DMS114 treated with DMSO at 0.1 percent for 48 hours (cell line): ENCODE measurements at regions not wholly inside any gene's neighbourhood (a gene's known extent, or its start where the extent isn't known, plus 50 kb on each side); places are given as distances from the start of the nearest gene placed in this dataset.
"Not testable (repeated sequence)": the region's sequence is repeated elsewhere in the genome, so short reads cannot be mapped to it uniquely, and the experiment has no call there.

ENCODE experiments used
- DNase-seq: peaks from one replicate; lab custom pipeline; 2025; ENCODE audit not compliant: unreplicated experiment; lab: John Stamatoyannopoulos, UW

DNA sequence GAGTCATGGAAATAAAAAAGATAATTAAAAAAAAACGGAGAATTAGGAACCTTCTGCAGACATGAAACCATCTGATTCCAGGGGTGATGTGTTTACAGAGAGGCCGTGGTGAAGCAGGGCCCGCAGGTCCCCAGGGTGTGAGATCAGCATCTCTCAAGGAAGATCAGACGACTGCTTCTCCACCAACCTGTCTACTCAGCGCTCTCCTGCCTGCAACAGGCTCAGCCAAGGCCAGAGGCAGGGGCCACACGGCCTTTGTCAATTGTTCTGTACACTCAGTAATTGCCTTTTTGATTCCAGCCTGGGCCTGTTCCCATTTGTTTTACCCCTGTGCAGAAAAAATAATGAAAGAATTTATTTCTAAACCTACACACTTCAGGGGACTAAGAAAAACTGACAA, 124.6 kb downstream of the NXPE2 start:
- no peak for DNase-seq

DNA sequence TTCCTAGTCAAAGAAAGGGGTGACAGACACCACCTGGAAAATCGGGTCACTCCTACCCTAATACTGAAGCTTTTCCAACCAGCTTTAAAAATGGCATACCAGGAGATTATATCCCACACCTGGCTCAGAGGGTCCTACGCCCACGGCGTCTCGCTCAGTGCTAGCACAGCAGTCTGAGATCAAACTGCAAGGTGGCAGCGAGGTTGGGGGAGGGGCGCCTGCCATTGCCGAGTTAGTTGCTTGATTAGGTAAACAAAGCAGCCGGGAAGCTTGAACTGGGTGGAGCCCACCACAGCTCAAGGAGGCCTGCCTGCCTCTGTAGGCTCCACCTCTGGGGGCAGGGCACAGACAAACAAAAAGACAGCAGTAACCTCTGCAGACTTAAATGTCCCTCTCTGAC, 127.1 kb downstream of the NXPE2 start:
- not testable (repeated sequence) for DNase-seq

DNA sequence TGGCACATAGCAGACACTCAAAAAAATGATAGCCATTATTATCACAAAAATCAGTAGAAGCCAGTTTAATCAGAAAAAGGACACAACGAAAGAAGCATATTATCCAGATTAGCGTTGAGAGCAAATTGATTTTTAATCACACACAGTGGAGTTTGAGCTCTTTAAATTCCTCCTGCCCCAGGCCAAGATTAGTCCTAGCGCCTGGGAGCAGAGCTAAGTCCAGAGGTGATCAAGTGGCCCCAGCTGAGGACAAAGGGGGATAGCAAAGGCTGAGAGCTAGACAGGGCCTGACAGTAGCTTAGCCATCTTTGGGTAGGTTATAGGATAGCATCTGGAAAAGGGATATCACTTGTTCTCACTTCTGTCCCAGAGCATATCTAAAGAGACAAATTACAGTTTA, 133.6 kb downstream of the NXPE2 start:
- DNase-seq: no peak

DNA sequence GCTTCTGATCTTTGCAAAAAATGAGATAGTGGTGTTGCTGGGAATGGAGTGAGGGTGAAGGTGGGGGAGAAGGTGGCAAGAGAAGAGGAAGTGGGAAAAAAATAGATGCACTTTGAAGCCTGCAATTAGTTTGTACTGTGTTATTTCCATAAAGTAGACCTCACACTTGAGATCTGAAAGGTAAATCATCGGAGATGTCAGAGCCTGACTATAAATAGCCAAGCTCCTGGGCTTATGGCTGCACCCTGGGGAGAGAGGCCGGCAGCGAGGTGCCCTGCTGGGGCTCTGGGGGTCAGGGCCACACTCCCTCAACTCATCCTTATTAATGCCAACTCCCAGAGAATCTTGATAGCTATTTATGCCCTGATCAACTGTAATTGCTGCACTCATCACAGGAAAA, 134.4 kb downstream of the NXPE2 start:
- no peak for DNase-seq

DNA sequence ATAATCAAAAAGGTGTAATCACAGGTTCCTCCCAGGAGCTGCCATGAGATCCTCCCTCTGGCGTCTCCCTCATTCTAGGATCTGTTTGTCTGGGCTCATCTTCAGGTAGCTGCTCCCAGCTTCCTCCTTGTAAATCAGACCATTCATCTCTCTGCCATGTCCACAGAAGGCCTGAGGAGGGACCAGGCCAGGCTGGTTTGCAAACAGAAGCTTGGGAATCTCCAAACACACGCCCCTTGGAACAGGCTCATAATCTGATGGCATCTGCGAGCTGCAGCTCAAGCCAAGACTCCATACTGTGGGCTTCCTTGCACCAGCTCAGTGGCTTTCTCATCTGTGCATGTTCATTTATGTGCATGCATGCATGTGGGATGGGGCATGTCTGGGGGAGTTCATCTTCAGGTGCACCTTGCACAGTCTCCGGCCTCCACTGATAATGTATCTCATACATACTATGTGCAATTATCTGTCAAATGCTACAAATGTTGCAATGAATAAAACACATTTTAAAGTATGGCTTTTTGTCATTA, 134.9 kb downstream of the NXPE2 start:
- DNase-seq: no peak

DNA sequence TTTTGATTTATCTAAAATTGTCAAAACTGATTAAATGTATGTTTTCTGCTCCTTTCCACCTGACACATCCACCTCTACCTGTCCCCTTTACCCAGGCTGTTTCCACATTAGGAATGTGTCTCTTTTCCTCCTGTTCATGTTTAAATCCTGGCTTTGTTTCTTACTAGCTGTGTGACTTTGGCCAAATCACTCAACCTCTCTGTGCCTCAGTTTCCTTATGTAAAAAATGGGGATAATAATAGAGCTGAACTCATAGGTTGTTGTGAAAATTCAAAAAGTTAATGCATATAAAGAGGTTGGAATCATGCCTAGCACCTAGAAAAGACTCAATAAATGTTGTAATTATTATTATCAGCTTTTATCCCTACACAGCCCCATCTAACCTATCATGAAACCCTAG, 136.8 kb downstream of the NXPE2 start:
- no peak for DNase-seq

DNA sequence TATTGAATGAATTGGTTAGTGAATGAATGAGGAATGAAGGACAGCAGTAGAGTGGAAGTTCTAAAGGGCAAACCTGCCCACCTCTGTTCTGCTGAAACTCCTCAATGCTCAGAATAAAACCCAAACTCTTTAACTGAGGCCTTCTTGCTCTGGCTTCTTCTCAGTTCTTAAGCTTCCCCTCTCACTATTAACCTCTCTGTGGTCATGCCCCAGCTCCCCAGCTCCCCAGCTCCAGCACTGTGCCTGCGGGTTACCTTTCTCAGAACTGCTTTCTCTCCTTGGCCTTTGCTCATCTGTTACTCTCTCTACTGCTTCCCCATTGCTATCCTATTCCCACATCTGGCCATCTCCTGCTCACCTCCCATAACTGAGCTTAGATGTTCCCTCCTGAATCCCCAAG, 137.4 kb downstream of the NXPE2 start:
- DNase-seq: no peak

DNA sequence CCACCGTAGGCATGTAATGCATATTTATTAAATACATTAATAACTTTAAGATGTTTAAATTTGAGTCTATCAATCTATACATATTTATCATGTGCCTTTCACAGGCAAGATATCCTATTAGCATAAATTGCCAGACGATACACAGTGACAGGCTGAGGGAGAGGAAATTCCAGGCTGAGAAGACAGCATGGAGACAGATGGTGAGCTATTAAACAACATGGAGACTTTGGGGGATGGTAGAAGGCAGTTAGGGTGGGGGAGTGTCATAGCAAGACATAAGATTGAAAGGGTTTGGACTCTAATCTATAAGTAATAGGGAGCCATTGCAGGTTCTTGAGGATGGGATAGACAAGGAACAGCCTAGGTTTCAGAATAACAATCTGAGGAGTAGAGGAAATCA, 138.5 kb downstream of the NXPE2 start:
- DNase-seq: no peak

DNA sequence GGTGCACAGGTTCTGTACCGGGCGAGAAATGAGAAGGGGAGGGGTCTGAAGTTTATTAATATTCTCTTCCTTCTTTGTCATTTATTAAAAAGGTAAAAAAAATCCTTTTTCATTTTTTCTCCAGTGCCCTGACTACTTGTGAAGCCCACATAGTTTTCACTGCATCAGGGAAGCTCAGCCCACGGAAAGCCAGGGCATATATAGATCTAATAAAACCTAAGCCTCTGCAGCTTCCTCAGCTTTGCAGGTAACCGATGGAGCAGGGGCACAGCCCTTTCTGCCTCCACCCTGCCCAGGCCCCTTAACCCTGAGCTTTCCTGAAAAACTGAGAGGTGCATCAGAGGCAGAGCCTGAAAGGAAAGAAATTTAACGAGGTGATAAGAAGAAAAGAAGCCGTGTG, 140.1 kb downstream of the NXPE2 start:
- DNase-seq: no peak

DNA sequence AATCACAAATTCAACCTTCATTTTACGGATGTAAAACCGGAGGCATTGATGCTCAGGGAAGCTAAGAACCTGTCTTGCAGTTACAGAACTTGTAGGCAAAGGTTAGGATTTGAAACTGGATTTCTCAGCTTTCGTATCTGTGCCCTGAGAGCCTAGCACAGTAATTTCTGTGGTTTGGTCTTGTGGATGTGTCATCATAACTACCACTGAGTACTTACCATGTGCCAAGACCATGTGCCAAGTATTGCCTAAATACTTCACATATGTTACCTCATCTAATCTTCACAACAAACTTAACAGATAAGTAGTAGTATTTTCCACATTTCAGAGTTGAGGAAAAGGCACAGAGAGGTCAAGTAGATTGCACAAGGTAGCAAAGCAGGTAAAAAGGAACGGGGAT, 140.7 kb downstream of the NXPE2 start:
- DNase-seq: no peak

DNA sequence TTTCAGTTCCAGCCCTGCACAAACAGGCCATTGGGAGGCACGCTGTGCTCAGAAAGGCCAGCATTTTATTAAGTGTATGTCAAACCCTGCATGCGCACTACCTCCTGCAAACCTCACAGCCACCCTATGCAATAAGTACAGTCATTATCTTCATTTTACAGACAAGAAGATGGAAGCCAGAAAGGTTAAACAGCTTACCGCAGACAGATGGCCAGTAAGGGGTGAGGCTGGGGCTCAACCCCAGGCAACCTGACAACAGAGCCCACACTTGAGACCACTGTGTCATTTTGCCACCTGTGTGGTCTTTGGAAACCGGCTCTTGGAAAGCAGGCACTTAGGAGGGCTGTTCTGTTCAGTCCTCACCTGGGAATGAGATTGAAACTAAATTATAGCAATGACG, 142.3 kb downstream of the NXPE2 start:
- DNase-seq: no peak

DNA sequence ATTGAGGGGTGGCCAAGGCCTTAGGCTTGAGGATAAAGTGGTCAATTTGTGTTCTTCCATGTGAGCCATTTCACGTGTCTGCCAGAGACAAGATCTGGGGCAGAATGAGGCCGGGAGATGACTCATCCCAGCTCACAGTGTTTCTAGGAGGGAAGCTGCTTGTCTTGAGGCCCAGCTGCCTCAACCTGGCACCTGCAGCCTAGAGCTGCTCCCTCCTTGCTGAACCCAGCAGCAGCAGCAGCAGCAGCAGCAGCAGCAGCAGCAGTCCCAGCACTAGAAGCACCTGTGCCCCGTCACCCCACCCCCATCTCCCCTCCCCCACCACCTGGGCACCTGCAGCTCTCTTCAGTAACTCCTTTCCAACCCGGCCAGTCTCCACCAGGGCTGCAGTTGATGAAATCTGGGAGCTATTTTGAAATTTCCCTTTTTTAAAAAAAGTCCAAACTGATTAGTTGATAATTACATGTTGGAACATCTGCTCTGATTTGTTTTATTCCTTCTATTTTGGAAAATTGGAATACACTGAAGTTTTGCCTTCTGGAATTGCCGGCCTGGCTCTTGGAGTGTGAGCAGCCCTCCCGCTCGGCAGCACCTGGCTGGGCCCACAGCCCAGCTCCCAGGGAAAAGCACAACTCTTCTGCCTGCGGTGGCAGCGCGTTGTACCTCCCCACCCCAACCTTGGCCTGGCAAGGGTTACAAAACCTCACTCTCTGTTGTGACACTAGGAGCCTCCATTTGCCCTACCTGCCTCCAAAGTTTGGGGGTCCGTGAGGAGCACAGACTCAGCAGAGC, 143.5 kb downstream of the NXPE2 start:
- no peak for DNase-seq

DNA sequence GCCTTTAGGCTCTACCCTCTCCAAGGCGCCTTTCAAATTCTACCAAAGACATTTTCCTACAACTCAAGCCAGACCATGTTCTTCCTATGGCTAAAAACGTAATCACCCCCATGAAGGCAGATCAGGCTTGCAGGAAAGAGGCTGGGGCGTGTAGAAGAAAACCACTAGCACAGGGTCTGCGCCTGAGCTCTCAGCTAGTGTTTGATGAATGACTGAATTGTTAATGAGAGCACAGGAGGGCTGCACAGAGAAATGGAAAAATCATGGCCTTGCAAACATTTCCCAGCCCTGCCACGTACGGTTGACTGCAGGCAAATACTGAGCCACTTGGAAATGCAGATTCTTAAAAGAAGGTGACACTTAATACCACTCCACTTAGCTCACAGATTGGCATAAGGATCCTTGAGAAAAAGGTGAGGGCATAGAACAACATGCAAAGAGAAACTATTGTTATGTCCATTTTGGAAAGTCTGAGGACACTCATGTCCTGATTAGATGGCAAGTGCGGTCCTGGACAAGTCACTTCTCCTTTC, 148.6 kb downstream of the NXPE2 start:
- no peak for DNase-seq

DNA sequence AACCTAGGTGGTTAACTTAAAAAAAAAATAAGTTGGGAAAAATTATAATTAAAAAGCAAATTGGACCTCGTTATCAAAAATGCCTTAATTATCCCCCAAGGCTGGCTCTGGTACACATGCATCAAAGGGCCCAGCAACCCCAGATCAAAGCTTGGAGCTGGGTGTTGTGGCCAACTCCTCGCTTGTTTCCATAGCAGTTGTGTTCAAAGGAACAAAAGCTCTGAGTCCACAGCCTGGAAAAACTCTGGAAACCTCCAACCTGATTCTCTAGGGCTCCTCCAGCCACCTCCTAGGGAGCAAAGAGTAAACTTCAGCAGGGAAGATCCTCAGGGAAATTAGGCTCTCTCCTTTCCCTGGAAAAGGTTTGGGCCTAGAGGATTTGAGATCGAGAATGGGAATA, 149.4 kb downstream of the NXPE2 start:
- DNase-seq: no peak

DNA sequence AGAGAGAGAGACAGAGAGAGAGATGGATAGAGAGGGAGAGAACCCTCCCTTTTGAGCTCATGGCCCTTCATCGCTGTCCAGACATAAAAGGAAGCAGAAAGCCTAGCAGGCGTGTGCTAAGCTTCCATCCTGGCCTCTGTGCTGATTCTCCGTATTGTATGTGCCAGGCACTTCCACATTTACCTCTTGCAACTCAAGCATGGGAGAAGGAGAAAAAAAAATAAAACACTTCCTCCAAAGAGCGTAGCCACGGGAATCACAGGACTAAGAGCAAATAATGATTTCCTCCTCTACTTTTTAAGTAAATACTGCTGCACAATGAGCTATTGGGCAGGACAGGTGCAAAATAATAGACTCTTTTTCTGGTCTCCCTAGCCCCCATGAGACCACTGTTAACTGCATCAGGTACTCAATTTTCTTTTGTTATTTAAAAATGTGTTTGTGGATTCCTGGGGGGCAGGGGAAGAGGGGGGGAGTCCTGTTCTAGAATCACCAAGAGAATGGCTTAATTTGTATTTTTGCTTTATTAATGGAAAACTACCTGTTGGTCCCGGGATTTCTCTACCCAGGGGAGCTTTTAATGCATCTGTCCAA, 154.3 kb downstream of the NXPE2 start:
- no peak for DNase-seq

DNA sequence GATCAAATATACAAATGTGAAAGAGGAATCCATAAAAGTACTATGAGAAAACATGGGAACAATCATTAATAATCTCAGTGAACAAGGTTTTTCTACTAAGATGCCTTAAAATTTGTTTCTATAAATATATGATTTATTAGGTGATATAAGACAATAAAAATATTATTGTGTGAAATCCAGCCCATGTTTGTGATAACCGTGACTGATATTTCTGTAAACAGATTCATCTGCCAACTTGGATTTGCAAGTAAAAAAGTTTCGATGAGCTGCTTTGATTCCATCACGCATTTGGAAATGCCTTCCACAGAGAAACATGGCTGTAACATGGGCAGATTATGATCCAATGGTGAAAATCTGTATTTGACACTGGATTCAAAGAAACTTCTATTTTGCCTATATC, 157.8 kb downstream of the NXPE2 start:
- no peak for DNase-seq

DNA sequence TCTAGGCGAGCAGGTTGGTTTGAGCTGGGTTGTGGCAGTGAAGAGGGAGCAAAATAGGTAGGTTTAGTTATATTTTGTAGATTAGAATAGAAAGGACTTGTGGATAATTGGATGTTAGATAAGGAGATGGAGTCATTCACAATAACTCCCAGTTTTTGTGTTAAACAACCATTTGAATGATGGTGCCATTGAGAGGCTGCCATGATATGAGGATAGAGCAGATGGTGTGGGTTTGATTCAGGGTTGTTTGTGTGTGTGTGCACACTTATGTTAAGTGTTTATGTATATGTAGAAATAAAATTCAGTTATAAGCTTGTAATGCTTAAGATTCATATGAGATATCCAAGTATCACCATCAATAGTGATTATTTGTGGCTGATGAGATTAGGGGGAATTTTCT, 166.6 kb downstream of the NXPE2 start:
- DNase-seq: no peak

DNA sequence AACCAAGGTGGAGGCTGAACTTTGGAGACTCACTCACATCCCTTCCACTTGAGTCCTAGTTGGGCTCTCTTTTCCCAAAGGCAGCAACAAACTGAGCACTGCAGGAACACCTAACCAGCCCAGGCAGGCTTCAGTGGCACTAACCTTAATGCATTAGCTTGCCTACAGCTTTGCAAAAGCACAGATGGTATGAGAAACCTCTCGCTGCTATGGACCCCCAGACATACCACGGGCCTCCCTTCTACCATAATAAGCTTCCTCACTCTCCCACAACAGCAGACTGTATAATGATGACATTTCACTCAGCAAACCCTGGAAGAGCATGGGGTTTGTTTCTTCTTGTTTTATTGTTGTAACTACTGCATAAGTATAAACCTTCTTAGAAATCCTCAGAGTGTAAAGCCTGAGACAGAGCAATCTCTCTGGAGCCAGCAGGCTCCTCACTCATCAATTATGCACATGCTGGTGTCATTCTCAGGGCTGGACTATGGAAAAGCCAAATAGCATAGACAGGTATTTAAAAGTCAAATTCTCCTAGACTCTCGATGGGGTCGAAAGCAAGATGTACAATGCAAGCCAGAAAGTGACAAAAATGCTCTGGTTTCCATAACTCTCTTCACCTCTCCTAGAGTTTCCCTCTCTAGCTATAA, 167.6 kb downstream of the NXPE2 start:
- DNase-seq: no peak

DNA sequence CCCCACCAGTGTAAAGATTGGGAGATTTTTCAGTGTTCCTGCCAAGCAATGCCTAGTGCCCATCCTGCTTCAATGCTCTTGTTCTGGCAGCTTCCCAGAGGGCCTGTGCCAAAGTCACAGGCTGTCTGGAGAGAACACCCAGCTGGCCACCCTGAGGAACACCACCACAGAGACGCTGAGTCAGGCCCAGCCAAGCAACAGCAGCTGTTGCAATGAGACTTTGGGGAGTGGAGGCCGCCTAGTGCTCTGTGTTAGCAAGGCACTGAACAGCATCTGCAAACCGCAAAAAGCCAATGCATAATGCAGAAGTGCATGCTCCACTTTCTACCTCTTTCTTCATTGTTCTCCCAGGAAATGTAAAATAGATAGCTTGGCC, 168.1 kb downstream of the NXPE2 start:
- DNase-seq: no peak

DNA sequence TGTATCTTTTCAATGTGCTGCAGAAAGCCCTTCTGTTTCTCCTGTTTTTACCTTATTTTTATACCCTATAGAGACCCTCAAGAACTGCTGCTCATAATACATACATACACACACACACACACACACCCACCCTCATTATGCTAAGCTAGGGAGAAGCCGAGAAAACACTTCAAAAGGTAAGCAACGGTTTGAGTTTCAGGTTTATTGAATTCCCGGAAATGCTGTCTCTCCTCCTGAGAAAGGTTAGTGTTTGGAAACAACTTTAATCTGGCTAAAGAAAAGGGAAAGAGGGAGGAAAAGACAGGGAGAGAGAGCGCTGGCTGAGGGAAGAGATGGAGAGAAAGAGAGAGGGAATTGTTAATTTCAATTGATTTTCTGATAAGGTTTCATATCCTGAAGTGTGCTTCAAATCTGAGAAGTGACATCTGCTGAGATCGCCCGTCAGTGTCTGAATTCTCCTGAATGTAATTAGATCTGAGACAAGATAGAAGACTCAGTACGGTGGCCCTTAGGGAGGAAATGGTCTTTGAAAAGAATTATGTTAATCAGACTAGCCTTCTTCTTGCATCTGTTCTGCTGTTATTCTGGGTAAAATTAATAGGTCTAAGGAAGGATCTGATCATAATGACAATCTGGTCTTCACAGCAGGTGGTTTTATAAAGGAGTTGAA, 169.1 kb downstream of the NXPE2 start:
- no peak for DNase-seq

DNA sequence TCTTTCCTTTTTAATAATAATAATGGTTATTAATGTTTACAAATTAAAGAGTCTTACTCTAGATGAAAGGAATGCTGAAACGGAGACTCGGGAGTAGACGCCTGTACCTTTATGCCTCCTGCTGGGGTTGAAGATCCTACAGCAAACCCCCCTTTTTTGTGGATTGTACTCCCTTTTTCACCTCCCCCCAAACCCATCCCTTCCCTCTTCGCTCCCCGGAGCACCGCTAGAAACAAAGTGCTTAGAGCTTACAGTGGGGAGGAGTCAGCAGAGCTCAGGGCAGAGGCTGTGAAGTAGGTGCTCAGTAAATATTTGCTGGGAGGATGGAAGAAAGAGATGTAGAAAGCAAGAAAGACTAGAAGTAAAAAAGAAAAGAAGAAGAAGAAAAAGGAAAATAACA, 169.7 kb downstream of the NXPE2 start:
- DNase-seq: no peak

DNA sequence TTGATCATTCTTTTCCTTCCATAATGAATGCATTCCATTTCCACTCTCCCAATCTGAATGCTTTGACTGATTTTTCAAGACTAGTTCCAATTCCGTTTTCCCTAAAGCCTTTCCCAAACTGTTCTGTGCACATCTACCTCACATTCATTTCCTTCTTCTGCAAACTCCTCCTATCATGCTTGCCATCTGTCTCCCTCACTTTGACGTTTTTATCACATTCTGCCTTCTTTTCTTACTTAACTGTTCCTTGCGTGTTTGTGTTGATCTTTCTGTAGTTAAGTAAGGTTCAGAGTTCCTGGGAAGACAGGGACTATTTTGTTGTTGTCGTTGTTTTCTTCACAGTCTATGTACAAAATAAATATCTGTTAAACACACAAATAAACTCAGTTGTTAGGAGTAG, 179.0 kb downstream of the NXPE2 start:
- DNase-seq: no peak
